Neural progenitor cell (in vitro differentiated cells): ENCODE measurements at regions not wholly inside any gene's neighbourhood (a gene's known extent, or its start where the extent isn't known, plus 50 kb on each side); places are given as distances from the start of the nearest gene placed in this dataset.

Experiments
- DNase-seq: peaks from one replicate; pipeline ENCODE4 v3.0.0-alpha.2; 2016; ENCODE audit warnings: low spot score
- H2AFZ ChIP-seq: fragments of 200-600 bp; sonication (generic); replicated peaks from 2 replicates; pipeline ENCODE4 v1.6.1; 2016; ENCODE audit warnings: antibody characterized with exemption
- H3F3A ChIP-seq: fragments of 200-600 bp; sonication (generic); 2 replicates; pipeline ENCODE4 v1.6.1; 2016; ENCODE audit warnings: antibody characterized with exemption, low read depth
- H3K27ac ChIP-seq: fragments of 200-600 bp; sonication (generic); 2 replicates; pipeline ENCODE4 v1.5.1; 2016; ENCODE audit warnings: mild to moderate bottlenecking
- H3K27me3 ChIP-seq: fragments of 200-600 bp; sonication (generic); 2 replicates; pipeline ENCODE4 v1.6.1; 2016; ENCODE audit warnings: mild to moderate bottlenecking, moderate library complexity
- H3K36me3 ChIP-seq: fragments of 200-600 bp; sonication (generic); 2 replicates; pipeline ENCODE4 v1.5.1; 2016
- H3K4me1 ChIP-seq: fragments of 200-600 bp; sonication (generic); 2 replicates; pipeline ENCODE4 v1.6.1; 2016; ENCODE audit warnings: mixed run types
- H3K4me2 ChIP-seq: fragments of 200-600 bp; sonication (generic); 2 replicates; pipeline ENCODE4 v1.6.1; 2016
- H3K4me3 ChIP-seq: fragments of 200-600 bp; sonication (generic); 2 replicates; pipeline ENCODE4 v1.5.1; 2016
- H3K79me2 ChIP-seq: fragments of 200-600 bp; sonication (generic); 2 replicates; pipeline ENCODE4 v1.6.1; 2016; ENCODE audit warnings: low read depth
- H3K9ac ChIP-seq: fragments of 200-600 bp; sonication (generic); 2 replicates; pipeline ENCODE4 v1.6.1; 2016
- H3K9me3 ChIP-seq: fragments of 200-600 bp; sonication (generic); 2 replicates; pipeline ENCODE4 v1.5.1; 2016; ENCODE audit warnings: low read depth
- H4K20me1 ChIP-seq: fragments of 200-600 bp; sonication (generic); 2 replicates; pipeline ENCODE4 v1.6.1; 2016; ENCODE audit warnings: low read depth
- H3K27ac Mint-ChIP-seq: 3 replicates; pipeline ENCODE4 v1.8.0; 2021; ENCODE audit warnings: mixed read lengths
- H3K27me3 Mint-ChIP-seq: 2 replicates; pipeline ENCODE4 v1.8.0; 2022; ENCODE audit warnings: low read depth, mild to moderate bottlenecking, inconsistent platforms, moderate library complexity, mixed read lengths; ENCODE audit not compliant: insufficient read depth
- H3K36me3 Mint-ChIP-seq: 3 replicates; pipeline ENCODE4 v1.8.0; 2021; ENCODE audit warnings: mixed read lengths
- H3K4me1 Mint-ChIP-seq: 3 replicates; pipeline ENCODE4 v1.8.0; 2021; ENCODE audit warnings: mixed read lengths
- H3K4me3 Mint-ChIP-seq: 3 replicates; pipeline ENCODE4 v1.8.0; 2021; ENCODE audit warnings: mild to moderate bottlenecking, moderate library complexity, mixed read lengths
- H3K9me3 Mint-ChIP-seq: 3 replicates; pipeline ENCODE4 v1.8.0; 2020; ENCODE audit warnings: mixed read lengths
- EZH2 ChIP-seq: fragments of 200-600 bp; sonication (generic); IDR thresholded peaks from 2 replicates; pipeline ENCODE4 v1.6.1; 2017; ENCODE audit warnings: antibody characterized with exemption, mild to moderate bottlenecking, moderate library complexity
- EZH2phosphoT487 ChIP-seq: fragments of 200-600 bp; sonication (generic); IDR thresholded peaks from 2 replicates; pipeline ENCODE4 v1.6.1; 2017; ENCODE audit warnings: antibody characterized with exemption
- TF ChIP-seq, protein P1 (sequence below): fragments of 200-600 bp; sonication (generic); IDR thresholded peaks from 2 replicates; pipeline ENCODE4 v1.5.1; 2017; ENCODE audit warnings: antibody characterized with exemption, mild to moderate bottlenecking

DNA sequence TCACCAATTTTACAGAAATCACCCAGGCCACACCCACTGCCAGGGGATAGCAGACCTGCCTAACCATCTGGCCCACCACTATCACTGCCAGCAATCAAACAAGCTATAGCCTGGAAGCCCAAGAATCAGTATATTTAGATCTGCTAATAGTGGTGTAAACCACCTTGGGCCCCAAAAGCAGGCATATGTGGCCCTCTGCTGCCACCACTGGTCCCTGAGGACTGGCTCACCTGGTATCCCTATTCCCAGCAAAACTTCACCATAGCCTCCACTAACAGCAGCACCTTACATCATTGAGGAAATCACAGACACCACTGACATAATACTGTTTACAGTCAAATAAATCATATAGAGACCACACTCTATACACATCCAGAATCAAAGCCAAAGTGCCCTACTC is 880.4 kb upstream of the MAN1A1 start:
- Histone ChIP-seq H3K27ac (no peak overlapping the region), H3K4me1 (no peaks in the 10 kb centered on the region), H4K20me1 (no peaks in the 10 kb centered on the region), H2AFZ (no peak overlapping the region), H3K4me3 (no peak overlapping the region), H3K9ac (no peak overlapping the region), H3K27me3 (no peaks in the 10 kb centered on the region), H3K79me2 (no peaks in the 10 kb centered on the region), H3K9me3 (peaks cover under 1% of the 10 kb centered on the region), H3F3A (no peaks in the 10 kb centered on the region), H3K4me2 (no peak overlapping the region), H3K36me3 (no peaks in the 10 kb centered on the region)
- no peak overlapping the region for H3K4me3 Mint-ChIP-seq
- no peaks in the 10 kb centered on the region for H3K4me1 Mint-ChIP-seq
- H3K9me3 Mint-ChIP-seq: peaks cover 2% of the 10 kb centered on the region
- peaks cover 2% of the 10 kb centered on the region for H3K27me3 Mint-ChIP-seq
- no peak overlapping the region for H3K27ac Mint-ChIP-seq
- TF ChIP-seq, protein P1, sequence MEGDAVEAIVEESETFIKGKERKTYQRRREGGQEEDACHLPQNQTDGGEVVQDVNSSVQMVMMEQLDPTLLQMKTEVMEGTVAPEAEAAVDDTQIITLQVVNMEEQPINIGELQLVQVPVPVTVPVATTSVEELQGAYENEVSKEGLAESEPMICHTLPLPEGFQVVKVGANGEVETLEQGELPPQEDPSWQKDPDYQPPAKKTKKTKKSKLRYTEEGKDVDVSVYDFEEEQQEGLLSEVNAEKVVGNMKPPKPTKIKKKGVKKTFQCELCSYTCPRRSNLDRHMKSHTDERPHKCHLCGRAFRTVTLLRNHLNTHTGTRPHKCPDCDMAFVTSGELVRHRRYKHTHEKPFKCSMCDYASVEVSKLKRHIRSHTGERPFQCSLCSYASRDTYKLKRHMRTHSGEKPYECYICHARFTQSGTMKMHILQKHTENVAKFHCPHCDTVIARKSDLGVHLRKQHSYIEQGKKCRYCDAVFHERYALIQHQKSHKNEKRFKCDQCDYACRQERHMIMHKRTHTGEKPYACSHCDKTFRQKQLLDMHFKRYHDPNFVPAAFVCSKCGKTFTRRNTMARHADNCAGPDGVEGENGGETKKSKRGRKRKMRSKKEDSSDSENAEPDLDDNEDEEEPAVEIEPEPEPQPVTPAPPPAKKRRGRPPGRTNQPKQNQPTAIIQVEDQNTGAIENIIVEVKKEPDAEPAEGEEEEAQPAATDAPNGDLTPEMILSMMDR: peak; percentile 13
- TF ChIP-seq EZH2 (no peak), EZH2phosphoT487 (no peak)
- H3K36me3 Mint-ChIP-seq: no peaks in the 10 kb centered on the region
- no peak for DNase-seq

DNA sequence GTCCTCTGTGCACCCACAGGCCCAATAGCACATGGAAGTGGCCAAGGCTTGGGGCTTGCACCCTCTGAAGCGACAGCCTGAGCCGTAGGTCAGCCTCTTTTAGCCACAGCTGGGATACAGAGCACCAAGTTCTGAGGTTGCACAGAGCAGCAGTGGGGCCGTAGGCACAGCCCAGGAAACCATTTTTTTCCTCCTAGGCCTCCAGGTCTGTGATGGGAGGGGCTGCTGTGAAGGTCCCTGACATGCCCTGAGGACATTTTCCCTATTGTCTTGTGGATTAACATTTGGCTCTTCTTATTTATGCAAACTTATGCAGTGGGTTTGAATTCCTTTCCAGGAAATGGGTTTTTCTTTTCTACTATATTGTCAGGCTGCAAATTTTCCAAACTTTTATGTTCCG is 878.7 kb upstream of the MAN1A1 start:
- Histone ChIP-seq H2AFZ (no peak overlapping the region), H3K4me3 (no peak overlapping the region), H3K9ac (no peak overlapping the region), H3K27ac (no peak overlapping the region), H3K36me3 (no peaks in the 10 kb centered on the region), H3K4me2 (no peak overlapping the region), H3F3A (no peaks in the 10 kb centered on the region), H3K79me2 (no peaks in the 10 kb centered on the region), H3K9me3 (peaks cover 4% of the 10 kb centered on the region), H3K27me3 (no peaks in the 10 kb centered on the region), H3K4me1 (no peaks in the 10 kb centered on the region), H4K20me1 (no peaks in the 10 kb centered on the region)
- no peaks in the 10 kb centered on the region for H3K36me3 Mint-ChIP-seq
- peaks cover 2% of the 10 kb centered on the region for H3K27me3 Mint-ChIP-seq
- DNase-seq: no peak
- TF ChIP-seq, protein P1: no peak
- TF ChIP-seq EZH2phosphoT487 (no peak), EZH2 (no peak)
- no peak overlapping the region for H3K27ac Mint-ChIP-seq
- no peaks in the 10 kb centered on the region for H3K9me3 Mint-ChIP-seq
- H3K4me3 Mint-ChIP-seq: no peak overlapping the region
- no peaks in the 10 kb centered on the region for H3K4me1 Mint-ChIP-seq

DNA sequence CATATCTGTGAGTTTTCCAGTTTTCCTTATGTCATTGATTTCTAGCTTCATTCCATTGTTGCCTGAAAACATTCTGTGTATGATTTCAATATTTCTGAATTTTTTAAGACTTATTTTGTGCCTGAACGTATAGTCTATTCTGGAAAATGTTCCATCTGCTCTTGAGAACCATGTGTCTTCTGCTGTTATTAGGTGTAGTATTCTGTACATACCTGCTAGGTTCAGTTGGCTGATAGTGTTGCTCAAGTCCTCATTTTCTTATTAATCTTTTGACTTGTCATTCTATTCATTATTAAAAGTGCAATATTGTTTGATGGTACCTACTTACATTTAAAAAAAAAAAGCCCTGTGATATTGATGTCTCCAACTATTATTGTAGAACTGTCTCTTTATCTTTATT is 869.8 kb upstream of the MAN1A1 start:
- no peak overlapping the region for H2AFZ ChIP-seq
- H4K20me1 ChIP-seq: no peaks in the 10 kb centered on the region
- no peak overlapping the region for H3K27ac ChIP-seq
- Mint-ChIP-seq H3K9me3 (no peaks in the 10 kb centered on the region), H3K4me1 (no peaks in the 10 kb centered on the region), H3K36me3 (no peaks in the 10 kb centered on the region), H3K4me3 (no peak overlapping the region), H3K27me3 (no peaks in the 10 kb centered on the region), H3K27ac (no peak overlapping the region)
- TF ChIP-seq, protein P1: no peak
- no peak for TF ChIP-seq EZH2
- no peak for TF ChIP-seq EZH2phosphoT487
- no peaks in the 10 kb centered on the region for H3F3A ChIP-seq
- no peaks in the 10 kb centered on the region for H3K27me3 ChIP-seq
- no peak overlapping the region for H3K4me2 ChIP-seq
- H3K9ac ChIP-seq: no peak overlapping the region
- no peaks in the 10 kb centered on the region for H3K9me3 ChIP-seq
- H3K4me3 ChIP-seq: no peak overlapping the region
- H3K79me2 ChIP-seq: no peaks in the 10 kb centered on the region
- H3K36me3 ChIP-seq: no peaks in the 10 kb centered on the region
- DNase-seq: no peak
- H3K4me1 ChIP-seq: no peaks in the 10 kb centered on the region
